BE2C (cell line): ENCODE measurements at regions not wholly inside any gene's neighbourhood (a gene's known extent, or its start where the extent isn't known, plus 50 kb on each side); places are given as distances from the start of the nearest gene placed in this dataset.

Source experiments
- DNase-seq: peaks from one replicate; pipeline ENCODE4 v3.0.0-alpha.2; 2020
- H3K27me3 ChIP-seq: fragments of 250-450 bp; sonication (Bioruptor Pico); 2 replicates; pipeline ENCODE4 v1.5.1; 2020; ENCODE audit warnings: mild to moderate bottlenecking
- H3K36me3 ChIP-seq: fragments of 250-450 bp; sonication (Bioruptor Pico); 2 replicates; pipeline ENCODE4 v1.5.1; 2020; ENCODE audit warnings: mild to moderate bottlenecking
- H3K4me1 ChIP-seq: fragments of 250-450 bp; sonication (Bioruptor Pico); 2 replicates; pipeline ENCODE4 v1.5.1; 2020
- H3K4me3 ChIP-seq: 2 replicates; pipeline ENCODE4 v1.5.1; 2011; ENCODE audit warnings: low read depth, low read length
- H3K9me3 ChIP-seq: fragments of 250-450 bp; sonication (Bioruptor Pico); 2 replicates; pipeline ENCODE4 v1.5.1; 2020
- CTCF ChIP-seq: IDR thresholded peaks from 2 replicates; pipeline ENCODE4 v1.5.1; 2012; ENCODE audit warnings: mild to moderate bottlenecking, low read depth, low read length

GRCh38 chr15:31463521-31464102 is 137.0 kb downstream of the KLF13 start:
- no peaks in the 10 kb centered on the region for H3K27me3 ChIP-seq
- TF ChIP-seq CTCF, result no peak
- no peak overlapping the region for H3K4me3 ChIP-seq
- H3K36me3 ChIP-seq, result no peaks in the 10 kb centered on the region
- DNase-seq, result no peak
- H3K4me1 ChIP-seq, result no peaks in the 10 kb centered on the region
- no peaks in the 10 kb centered on the region for H3K9me3 ChIP-seq

GRCh38 chr15:31464216-31465082 is 137.8 kb downstream of the KLF13 start:
- H3K36me3 ChIP-seq, result no peaks in the 10 kb centered on the region
- TF ChIP-seq CTCF, result no peak

GRCh38 chr15:31465083-31465955 is 138.7 kb downstream of the KLF13 start:
- Histone ChIP-seq H3K4me1 (no peaks in the 10 kb centered on the region), H3K36me3 (no peaks in the 10 kb centered on the region), H3K27me3 (no peaks in the 10 kb centered on the region), H3K4me3 (no peak overlapping the region), H3K9me3 (no peaks in the 10 kb centered on the region)
- no peak for TF ChIP-seq CTCF
- no peak for DNase-seq

More at GRCh38 chr15:31464216-31465082, 137.8 kb downstream of the KLF13 start:
- no peak for DNase-seq
- Histone ChIP-seq H3K4me1 (no peaks in the 10 kb centered on the region), H3K27me3 (no peaks in the 10 kb centered on the region), H3K9me3 (no peaks in the 10 kb centered on the region), H3K4me3 (no peak overlapping the region)

GRCh38 chr15:31467361-31467760 is 140.7 kb downstream of the KLF13 start:
- H3K4me3 ChIP-seq, result no peak overlapping the region
- H3K27me3 ChIP-seq, result no peaks in the 10 kb centered on the region
- DNase-seq, result no peak
- no peak for TF ChIP-seq CTCF
- H3K9me3 ChIP-seq, result no peaks in the 10 kb centered on the region
- H3K4me1 ChIP-seq, result no peaks in the 10 kb centered on the region
- no peaks in the 10 kb centered on the region for H3K36me3 ChIP-seq

GRCh38 chr15:31468911-31469785 is 142.5 kb downstream of the KLF13 start:
- no peak for TF ChIP-seq CTCF

More at GRCh38 chr15:31468911-31469785, 142.5 kb downstream of the KLF13 start:
- H3K4me3 ChIP-seq, result no peak overlapping the region
- H3K4me1 ChIP-seq, result no peaks in the 10 kb centered on the region
- H3K9me3 ChIP-seq, result no peaks in the 10 kb centered on the region
- no peaks in the 10 kb centered on the region for H3K36me3 ChIP-seq
- H3K27me3 ChIP-seq, result no peaks in the 10 kb centered on the region
- no peak for DNase-seq
